ENCODE measurements at regions not wholly inside any gene's neighbourhood (a gene's known extent, or its start where the extent isn't known, plus 50 kb on each side); places are given as distances from the start of the nearest gene placed in this dataset.
"Not testable (repeated sequence)": the region's sequence is repeated elsewhere in the genome, so short reads cannot be mapped to it uniquely, and the experiment has no call there.

- DNase-seq (ENCODE audit: low spot score), result no peak
Observed at GRCh38 chr7:67359900-67360299, 363.3 kb downstream of the TYW1 start.

DNA sequence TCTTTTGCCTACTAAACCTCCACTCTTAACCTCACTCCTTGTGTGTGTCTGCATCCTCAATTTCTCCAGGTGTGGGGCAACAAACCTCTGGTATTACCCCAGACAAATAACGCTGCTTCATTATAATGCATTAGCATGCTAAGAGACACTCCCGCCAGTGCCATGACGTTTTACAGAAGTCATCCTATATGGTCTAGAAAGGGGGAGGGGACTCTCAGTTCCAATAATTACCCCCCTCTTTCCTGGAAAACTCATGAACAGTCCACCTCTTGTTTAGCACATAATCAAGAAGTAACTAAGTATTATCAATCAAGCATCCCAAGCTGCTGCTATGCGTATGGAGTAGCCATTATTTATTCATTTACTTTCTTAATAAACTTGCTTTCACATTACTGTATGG, 364.5 kb downstream of the TYW1 start:
- no peak for DNase-seq (ENCODE audit: low spot score)

GRCh38 chr7:67364441-67365017, 367.9 kb downstream of the TYW1 start:
- DNase-seq (ENCODE audit: low spot score), result no peak

- peak; percentile 80 for DNase-seq (ENCODE audit: low spot score)
Observed at GRCh38 chr7:67371429-67372305, 375.0 kb downstream of the TYW1 start.

DNA sequence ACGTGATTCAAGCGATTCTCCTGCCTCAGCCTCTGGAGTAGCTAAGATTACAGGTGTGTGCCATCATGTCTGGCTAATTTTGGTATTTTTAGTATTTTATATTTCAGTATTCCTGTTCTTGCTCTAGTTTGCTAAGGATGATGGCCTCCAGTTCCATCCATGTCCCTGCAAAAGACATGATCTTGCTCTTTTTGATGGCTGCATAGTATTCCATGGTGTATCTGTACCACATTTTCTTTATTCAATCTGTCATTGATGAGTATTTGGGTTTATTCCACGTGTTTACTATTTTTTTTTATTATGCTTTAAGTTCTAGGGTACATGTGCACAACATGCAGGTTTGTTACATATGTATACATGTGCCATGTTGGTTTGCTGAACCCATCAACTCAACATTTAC, 376.8 kb downstream of the TYW1 start:
- not testable (repeated sequence) for DNase-seq (ENCODE audit: low spot score)

DNA sequence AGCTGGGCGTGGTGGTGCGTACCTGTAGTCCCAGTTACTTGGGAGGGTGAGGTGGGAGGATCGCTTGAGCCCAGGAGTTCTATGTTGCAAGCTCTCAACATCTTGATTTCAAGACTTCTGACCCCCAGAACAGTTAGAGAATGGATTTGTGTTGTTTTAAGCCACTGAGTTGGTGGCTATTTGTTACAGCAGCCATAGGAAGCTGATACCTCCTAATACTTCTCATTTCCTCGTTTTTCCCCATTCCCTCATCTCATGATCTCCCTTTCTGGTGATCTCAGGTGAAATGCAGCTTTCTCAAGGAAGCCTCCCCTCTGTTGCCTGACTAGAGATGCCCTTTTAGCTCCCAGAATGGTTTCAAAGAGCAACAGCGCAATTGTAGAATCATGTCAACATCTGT, 378.8 kb downstream of the TYW1 start:
- no peak for DNase-seq (ENCODE audit: low spot score)

- DNase-seq (ENCODE audit: low spot score), result peak; percentile 63
Observed at GRCh38 chr7:67377939-67378862, 381.6 kb downstream of the TYW1 start.

DNA sequence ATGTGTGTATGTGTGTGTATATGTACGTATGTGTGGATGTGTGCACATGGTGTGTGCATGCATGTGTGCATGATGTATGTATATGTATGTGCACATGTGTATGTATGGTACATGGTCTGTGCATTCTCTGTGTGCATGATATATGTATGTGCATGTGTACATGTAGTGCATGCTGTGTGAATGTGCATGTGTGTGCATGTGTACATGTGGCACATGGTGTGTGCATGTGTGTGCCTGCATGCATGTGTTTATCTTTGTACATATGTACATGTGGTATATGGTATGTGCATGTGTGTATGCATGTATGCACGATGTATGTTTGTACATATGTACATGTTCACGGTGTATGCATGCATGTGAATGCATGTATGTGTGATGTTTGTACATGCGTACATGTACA, 383.7 kb downstream of the TYW1 start:
- no peak for DNase-seq (ENCODE audit: low spot score)

GRCh38 chr7:67380858-67381257, 384.2 kb downstream of the TYW1 start:
- no peak for DNase-seq (ENCODE audit: low spot score)

- DNase-seq (ENCODE audit: low spot score), result no peak
Observed at GRCh38 chr7:67387851-67388250, 391.2 kb downstream of the TYW1 start.

GRCh38 chr7:67391168-67391567, 394.5 kb downstream of the TYW1 start:
- DNase-seq (ENCODE audit: low spot score), result no peak

DNA sequence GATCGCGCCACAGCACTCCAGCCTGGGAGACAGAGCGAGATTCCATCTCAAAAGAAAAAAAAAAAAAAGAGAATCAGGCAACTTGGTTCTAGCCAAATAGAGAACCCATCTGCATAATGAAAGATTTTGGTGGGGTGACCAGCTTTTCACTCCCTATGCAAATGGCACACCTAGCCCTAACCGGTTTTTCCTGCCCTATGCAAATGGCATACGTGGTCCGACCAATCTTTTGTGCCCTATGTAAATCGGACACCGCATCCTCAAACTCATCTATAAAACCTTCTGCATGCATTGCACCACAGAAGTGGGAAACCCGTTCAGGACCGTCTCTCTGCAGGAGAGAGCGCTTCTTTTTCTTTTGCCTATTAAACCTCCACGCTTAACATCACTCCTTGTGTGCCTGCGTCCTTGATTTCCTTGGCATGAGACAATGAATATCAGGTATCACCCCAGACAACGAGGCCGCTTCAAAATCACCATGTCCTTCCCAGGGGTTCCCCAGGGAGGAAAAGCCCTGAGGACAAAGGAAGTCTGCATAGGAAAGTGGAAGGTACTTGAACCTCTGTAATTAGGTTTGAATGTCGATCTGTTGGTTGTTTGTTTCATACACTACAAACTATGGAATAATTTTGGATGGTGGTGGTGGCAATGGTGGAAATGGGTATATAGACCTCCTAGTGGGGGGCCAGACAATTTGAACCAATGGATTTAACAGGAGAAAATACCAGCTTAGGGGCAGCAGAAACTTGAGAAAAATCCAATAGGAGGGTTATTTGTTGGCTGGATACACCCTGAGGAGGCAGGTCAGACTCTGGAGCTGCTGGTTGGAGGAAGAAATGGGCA, 396.2 kb downstream of the TYW1 start:
- DNase-seq (ENCODE audit: low spot score), result no peak

DNA sequence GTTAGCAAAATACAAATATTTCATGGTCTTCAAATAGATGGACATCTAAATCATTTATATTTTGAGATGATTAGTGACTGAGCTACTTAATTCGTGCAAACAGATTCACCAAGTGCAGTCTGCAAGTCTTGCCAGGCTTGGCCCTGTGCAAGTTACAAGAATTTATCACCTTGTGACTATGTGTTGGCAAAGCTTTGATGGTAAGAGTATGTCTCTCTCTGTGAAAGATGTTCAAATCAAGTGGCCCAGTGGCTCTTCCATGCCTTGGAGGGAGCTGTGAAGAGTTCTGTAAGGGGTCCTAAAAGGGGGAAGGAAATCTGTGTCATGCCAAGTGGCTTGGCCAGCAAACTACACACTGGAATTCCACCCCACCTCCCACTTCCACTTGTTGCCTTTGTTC, 397.3 kb downstream of the TYW1 start:
- no peak for DNase-seq (ENCODE audit: low spot score)

GRCh38 chr7:67398916-67399315, 402.3 kb downstream of the TYW1 start:
- no peak for DNase-seq (ENCODE audit: low spot score)

DNA sequence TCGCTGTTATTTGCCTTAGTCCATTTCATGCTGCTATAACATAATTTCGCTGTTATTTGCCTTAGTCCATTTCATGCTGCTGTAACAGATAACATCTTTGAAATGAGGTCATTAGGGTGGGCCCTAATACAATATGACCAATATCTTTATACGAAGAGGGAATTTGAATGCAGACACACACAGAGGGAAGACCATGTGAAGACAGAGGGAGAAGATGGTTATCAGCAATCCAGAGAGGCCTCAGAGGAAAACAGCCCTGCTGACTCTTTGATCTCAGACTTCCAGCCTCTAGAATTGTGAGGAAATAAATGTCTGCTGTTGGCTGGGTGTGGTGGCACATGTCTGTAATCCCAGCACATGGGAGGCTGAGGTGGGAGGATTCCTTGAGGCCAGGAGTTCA, 404.9 kb downstream of the TYW1 start:
- DNase-seq (ENCODE audit: low spot score), result no peak

DNA sequence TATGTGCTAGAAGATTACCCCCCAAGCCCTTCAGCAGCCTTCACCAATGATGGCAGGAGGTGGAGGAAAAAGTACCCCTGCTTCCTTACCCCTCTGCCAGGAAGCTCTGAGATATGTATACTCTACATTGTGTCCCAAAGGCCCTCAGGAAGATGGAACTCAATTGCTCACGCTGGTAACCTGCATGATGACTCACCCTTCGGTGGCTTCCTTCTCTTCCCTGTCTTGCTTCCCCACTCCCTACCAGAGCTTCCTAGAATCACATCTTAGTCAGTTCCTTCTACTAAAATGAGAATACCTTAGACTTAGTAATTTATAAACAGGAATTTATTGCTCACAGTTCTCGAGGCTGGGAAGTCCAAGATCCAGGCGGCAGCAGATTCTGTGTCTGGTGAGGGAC, 405.6 kb downstream of the TYW1 start:
- no peak for DNase-seq (ENCODE audit: low spot score)

DNA sequence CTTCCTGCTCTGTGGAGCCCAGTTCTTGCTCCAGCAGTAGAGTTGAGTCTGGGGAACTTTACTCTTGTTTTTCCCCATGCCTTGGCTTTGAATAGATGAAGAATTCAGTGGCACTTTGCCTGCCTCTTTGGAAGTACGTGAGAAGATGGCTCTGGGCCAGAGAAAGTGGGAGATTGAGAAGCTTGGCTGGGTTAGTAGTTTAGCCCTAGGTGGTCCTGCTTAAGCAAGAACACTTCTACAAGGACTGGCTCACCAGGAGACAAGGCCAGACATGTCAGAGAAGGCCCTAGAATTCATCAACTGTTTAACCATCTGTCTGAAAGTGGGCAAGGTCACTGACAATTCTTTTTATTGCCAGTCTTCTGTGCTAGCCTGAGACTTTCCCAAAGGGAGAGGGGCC, 410.3 kb downstream of the TYW1 start:
- no peak for DNase-seq (ENCODE audit: low spot score)

- DNase-seq (ENCODE audit: low spot score), result no peak
Observed at GRCh38 chr7:67407392-67408071, 410.9 kb downstream of the TYW1 start.

DNA sequence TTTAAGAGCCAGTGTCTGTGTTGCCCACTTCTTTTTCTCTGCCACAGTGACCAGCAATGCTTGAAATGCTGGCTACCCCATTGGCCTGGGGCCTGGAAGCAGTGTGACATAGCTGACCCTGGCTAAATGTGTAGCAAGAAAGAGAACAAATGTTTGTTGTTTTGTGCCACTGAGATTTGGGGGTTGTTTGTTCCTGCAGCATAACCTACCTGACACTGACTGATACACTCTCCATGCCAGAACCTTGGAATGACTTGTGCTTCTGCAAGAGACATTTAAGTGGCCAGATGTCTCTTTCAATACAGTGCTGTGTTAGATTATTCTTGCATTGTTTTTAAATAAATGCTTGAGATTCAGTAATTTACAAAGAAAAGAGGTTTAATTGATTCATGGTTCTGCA, 411.5 kb downstream of the TYW1 start:
- no peak for DNase-seq (ENCODE audit: low spot score)

GRCh38 chr7:67413670-67414069, 417.0 kb downstream of the TYW1 start:
- DNase-seq (ENCODE audit: low spot score), result no peak

- DNase-seq (ENCODE audit: low spot score), result no peak
Observed at GRCh38 chr7:67414858-67415257, 418.2 kb downstream of the TYW1 start.

Data from germinal center (tissue), 1 donor.